ENCODE measurements at regions not wholly inside any gene's neighbourhood (a gene's known extent, or its start where the extent isn't known, plus 50 kb on each side); places are given as distances from the start of the nearest gene placed in this dataset.
A peak's percentile ranks its signal among the peaks of the same experiment; 100 is the strongest.

GRCh38 chr2:203789618-203790017, 78.0 kb upstream of the CTLA4 start:
- no peak for ATAC-seq

DNA sequence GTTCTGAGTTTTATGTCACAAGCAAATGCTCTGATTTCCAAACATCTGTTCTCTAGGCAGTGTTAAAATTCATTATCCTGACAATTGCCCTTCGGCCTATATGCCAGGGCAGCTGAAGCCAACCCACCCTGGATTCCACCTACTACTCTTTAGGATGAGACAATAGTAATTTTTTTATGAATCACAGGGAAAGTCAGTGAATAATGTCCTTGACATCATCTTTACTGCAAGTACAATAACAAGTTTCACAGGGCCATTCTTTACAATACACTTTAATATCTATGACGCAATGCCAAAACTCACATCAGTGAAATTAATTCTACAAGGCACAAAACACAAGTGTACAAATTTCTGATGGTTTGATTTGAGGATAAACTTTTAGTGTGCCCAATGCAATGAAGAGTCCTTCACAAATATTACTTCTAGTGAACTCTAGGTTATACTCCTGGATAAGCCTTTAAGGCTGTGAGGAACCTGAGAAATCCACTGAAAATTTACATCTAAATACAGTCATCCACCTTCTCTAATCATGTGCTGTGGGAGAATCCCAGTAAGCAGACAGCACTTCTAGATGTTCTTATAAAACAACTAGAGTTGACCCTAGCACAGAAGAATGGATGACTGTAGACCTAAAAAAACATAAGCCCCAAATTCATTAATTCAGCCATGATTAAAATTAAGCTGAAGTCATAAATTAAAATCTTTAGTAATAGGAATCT, 77.3 kb upstream of the CTLA4 start:
- peak; percentile 65 for ATAC-seq

- ATAC-seq, result no peak
Observed at GRCh38 chr2:203796248-203797010, 71.1 kb upstream of the CTLA4 start.

- no peak for ATAC-seq
Observed at GRCh38 chr2:203797276-203797675, 70.3 kb upstream of the CTLA4 start.

DNA sequence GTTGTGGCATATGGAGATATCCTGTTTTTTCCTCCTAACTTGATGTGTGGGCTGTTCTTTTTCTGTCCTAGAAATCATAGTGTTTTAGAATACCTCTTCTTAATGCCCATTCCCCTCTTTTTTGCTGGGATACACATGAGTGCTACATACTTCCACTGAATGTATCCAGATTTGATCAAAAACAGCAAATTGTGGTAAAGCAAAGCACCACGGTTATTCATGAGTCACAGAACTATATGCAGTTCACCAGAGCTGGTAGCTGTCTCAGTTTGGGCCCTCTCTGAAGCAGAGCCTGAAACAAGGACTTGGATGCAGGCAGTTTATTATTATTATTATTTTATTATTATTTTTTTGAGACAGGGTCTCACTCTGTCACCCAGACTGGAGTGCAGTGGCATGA, 69.9 kb upstream of the CTLA4 start:
- no peak for ATAC-seq

- no peak for ATAC-seq
Observed at GRCh38 chr2:203798296-203799087, 69.1 kb upstream of the CTLA4 start.

DNA sequence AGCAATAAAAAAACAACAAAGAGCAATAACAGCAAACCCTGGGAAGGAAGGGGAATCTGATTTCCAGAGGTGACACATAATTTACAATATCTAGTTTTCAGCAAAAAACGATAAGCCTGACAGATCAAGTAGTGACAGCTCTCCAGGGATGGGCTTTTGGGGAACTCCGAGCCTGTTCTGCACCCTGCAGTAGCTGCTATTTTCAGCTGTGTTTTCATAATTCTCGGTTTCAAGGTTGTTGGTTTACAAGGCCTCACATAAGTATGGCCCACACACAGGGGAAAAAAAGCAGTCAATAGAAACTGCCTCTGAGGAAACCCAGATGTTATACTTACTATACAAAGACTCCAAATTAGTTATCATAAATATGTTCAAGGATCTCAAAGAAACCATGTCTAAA, 67.7 kb upstream of the CTLA4 start:
- ATAC-seq, result no peak

- no peak for ATAC-seq
Observed at GRCh38 chr2:203800783-203801182, 66.8 kb upstream of the CTLA4 start.

- no peak for ATAC-seq
Observed at GRCh38 chr2:203802342-203803052, 65.1 kb upstream of the CTLA4 start.

DNA sequence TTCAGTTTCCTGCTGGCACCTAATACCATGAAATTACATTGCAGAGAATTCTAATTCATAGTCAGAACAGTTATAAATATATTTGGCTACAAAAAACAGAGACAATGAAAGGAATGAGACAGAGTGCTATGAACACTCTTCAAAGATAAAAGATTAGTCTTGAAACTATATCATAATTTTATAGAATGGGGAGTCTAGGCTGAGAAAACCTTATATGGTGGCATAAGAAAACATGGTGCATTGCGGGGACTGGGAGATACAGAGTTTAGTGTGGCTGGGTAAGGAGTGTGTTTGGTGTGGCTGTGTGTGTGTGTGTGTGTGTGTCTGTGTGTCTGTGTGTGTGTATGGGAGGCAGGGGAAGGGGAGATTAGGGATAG, 64.5 kb upstream of the CTLA4 start:
- no peak for ATAC-seq

- no peak for ATAC-seq
Observed at GRCh38 chr2:203804070-203804469, 63.5 kb upstream of the CTLA4 start.

DNA sequence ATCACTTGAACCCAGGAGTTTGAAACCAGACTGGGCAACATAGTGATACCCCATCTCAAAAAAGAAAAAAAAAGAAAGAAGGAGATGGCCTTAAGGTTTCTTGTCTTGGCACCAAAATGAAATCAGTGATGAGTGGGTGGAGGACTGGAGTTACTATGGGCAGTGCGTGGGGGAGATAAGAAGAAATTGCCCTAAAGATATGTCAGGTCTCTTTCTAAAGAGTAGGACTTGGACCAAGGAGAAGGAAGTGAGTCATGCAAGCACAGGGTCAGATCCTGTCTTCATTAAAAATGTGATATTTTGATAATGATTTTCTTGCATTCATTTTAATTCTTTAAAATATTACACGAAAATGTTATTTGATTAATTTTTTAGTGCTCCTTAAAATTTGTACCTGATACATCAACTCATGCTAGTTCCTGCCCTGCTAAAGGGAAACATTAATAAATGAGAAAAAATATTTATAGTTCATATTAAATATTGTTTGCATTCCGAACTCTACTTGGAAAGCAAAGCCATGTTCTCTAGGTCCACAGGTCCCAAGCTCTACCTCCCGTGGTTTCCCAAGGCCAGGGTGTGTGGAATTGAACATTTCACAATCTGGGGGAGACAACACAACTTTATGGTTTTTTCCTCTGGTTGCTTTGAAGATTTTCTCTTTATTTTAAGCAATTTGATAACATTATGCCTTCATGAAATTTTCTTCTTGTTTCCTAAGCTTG, 62.6 kb upstream of the CTLA4 start:
- ATAC-seq, result no peak

DNA sequence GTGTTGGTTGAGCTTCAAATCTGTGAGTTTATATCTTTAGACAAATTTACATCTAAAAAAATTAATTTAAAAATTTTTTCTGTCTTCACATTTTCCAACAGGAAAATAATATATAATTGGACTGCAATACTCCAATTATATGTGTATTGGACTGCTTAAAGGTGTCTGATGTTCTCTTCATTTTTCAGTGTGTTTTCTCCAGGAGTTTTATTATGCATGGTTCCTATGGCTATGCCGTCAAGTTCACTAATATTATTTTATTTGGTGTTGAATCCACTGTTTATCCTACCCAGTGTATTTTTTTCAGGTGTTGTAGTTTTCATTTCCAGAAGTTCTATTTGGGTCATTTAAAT, 62.1 kb upstream of the CTLA4 start:
- no peak for ATAC-seq

GRCh38 chr2:203806761-203807160, 60.8 kb upstream of the CTLA4 start:
- ATAC-seq, result no peak

DNA sequence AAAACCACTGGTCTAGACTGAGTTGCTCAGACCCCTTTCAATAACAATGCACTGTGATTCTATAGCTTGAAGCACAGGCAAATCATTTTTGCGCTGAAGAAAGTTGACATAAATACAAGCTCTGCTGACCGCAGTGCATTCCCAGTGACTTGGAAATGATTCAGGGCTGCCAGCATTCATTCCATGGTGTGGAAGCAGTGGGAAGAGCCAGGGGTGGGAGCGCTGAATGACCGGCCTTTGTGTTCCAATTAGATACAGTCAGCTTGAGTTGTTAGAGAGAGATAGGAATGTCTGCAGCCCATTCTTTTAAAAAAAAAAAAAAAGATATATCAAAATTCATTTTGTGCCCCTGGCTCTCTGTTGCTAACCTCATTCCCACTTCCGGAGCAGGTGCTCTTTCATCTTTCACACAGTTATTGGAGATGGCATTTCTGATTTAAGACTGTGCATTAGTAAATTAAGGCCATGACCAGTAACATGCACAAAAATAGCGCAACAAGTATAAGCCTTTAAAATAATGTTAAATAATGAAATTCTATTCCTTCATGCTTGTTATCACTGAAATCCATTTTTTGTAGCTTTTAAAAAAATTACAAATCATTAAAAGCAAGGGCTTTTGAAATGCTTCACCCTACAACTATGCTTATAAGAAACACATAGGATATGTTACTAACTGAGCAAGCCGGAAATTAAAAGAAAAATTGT, 59.4 kb upstream of the CTLA4 start:
- ATAC-seq, result no peak

- ATAC-seq, result no peak
Observed at GRCh38 chr2:203809084-203809521, 58.5 kb upstream of the CTLA4 start.

DNA sequence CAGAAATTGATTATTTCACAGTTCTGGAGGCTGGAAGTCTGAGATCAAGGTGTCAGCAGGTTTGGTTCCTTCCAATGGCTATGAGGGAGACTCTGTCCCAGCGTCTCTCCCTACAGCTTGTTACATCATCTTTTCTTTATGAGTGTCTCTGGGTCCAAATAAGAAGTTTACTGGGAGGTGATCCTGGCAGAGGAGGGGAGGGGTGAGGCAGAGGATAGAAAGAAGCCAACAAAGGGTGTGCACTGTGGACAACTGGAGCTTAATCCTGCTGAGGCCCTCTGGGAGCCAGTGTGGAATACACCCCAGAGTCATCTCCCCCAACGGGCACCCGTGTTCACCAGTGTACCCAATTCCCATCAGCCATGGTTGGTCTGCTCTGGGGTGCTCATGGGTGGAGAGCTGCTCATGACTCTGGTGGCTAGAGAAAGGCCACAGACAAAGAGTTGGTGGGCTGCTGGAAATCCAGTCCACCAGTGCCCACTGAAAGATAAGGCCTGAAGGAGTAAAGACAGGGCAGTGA, 57.5 kb upstream of the CTLA4 start:
- no peak for ATAC-seq

- ATAC-seq, result peak; percentile 98
Observed at GRCh38 chr2:203811491-203812221, 55.9 kb upstream of the CTLA4 start.

GRCh38 chr2:203812294-203813221, 55.0 kb upstream of the CTLA4 start:
- ATAC-seq, result no peak

All from esophagus mucosa (tissue), 1 donor.